ENCODE measurements at regions not wholly inside any gene's neighbourhood (a gene's known extent, or its start where the extent isn't known, plus 50 kb on each side); places are given as distances from the start of the nearest gene placed in this dataset.

DNA sequence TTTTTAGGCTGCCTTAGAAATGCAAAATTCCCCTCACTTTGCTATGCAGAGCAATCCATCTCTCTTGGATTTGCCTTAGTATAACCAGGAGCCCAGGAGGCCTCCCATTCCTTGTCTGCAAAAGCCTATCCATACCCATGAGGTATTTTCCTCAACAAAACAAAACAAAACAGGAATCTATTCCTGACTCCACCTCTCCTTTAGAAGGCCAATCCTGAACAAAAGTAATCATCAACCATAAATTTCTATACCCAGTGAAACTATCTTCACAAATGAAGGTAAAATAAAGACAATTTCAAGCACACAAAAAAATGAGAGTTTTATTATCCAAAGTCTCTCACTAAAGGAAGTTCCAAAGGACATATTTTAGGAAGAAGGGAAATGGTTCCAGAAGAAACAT is 365.7 kb downstream of the KCNRG start:
- Histone ChIP-seq H3K9me3 (no peaks in the 10 kb centered on the region), H3K27ac (no peak overlapping the region), H3K27me3 (no peaks in the 10 kb centered on the region), H3K36me3 (no peaks in the 10 kb centered on the region), H3K4me1 (no peaks in the 10 kb centered on the region), H3K4me3 (no peak overlapping the region)
- TF ChIP-seq, protein P1, sequence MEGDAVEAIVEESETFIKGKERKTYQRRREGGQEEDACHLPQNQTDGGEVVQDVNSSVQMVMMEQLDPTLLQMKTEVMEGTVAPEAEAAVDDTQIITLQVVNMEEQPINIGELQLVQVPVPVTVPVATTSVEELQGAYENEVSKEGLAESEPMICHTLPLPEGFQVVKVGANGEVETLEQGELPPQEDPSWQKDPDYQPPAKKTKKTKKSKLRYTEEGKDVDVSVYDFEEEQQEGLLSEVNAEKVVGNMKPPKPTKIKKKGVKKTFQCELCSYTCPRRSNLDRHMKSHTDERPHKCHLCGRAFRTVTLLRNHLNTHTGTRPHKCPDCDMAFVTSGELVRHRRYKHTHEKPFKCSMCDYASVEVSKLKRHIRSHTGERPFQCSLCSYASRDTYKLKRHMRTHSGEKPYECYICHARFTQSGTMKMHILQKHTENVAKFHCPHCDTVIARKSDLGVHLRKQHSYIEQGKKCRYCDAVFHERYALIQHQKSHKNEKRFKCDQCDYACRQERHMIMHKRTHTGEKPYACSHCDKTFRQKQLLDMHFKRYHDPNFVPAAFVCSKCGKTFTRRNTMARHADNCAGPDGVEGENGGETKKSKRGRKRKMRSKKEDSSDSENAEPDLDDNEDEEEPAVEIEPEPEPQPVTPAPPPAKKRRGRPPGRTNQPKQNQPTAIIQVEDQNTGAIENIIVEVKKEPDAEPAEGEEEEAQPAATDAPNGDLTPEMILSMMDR (IDR thresholded peaks at IDR 0.05), result no peak
- intact Hi-C loops (cut with DNase I), result no loop called here
- no peak for DNase-seq (ENCODE audit: low spot score in 2 of 2)

- Histone ChIP-seq H3K4me3 (no peak overlapping the region), H3K36me3 (no peaks in the 10 kb centered on the region), H3K9me3 (no peaks in the 10 kb centered on the region), H3K27me3 (no peaks in the 10 kb centered on the region), H3K4me1 (no peaks in the 10 kb centered on the region), H3K27ac (no peak overlapping the region)
- TF ChIP-seq, protein P1 (IDR thresholded peaks at IDR 0.05), result no peak
- DNase-seq (ENCODE audit: low spot score in 2 of 2), result no peak
- intact Hi-C loops (cut with DNase I), result no loop called here
These were observed 367.3 kb downstream of the KCNRG start for GRCh38 chr13:50382511-50382910.

GRCh38 chr13:50382951-50383350 is 367.7 kb downstream of the KCNRG start:
- Histone ChIP-seq H3K4me1 (no peaks in the 10 kb centered on the region), H3K27me3 (no peaks in the 10 kb centered on the region), H3K27ac (no peak overlapping the region), H3K4me3 (no peak overlapping the region), H3K9me3 (no peaks in the 10 kb centered on the region), H3K36me3 (no peaks in the 10 kb centered on the region)
- TF ChIP-seq, protein P1 (IDR thresholded peaks at IDR 0.05), result no peak
- intact Hi-C loops (cut with DNase I), result no loop called here
- DNase-seq (ENCODE audit: low spot score in 2 of 2), result no peak

DNA sequence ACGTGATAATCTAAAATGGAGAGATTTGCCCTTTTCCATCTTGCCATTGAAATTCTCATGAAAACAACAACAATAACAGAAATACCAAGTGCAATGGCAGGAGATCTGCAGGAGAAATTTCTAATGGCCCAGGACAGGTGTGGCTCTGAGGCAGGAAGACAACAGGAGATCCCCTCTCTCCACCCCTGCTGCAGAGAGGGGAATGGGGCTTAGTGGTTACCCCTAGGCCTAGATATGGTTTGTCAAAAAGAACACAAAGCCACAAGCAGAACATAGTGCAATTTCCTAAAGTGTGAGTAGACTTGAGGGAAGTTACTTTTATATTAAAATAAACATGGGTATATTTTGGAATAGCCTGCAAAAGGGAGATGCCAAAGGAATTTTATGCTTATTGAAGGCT is 369.5 kb downstream of the KCNRG start:
- Histone ChIP-seq H3K4me3 (no peak overlapping the region), H3K4me1 (no peaks in the 10 kb centered on the region), H3K36me3 (no peaks in the 10 kb centered on the region), H3K9me3 (no peaks in the 10 kb centered on the region), H3K27ac (no peak overlapping the region), H3K27me3 (no peaks in the 10 kb centered on the region)
- intact Hi-C loops (cut with DNase I), result no loop called here
- TF ChIP-seq, protein P1 (IDR thresholded peaks at IDR 0.05), result no peak
- no peak for DNase-seq (ENCODE audit: low spot score in 2 of 2)

- Histone ChIP-seq H3K4me3 (peak overlapping the region in 1 of 2 donors; percentile 44), H3K4me1 (no peaks in the 10 kb centered on the region), H3K27me3 (no peaks in the 10 kb centered on the region), H3K27ac (peak overlapping the region; percentile 55 to 59), H3K9me3 (no peaks in the 10 kb centered on the region), H3K36me3 (no peaks in the 10 kb centered on the region)
- intact Hi-C loops (cut with DNase I), result no loop called here
- TF ChIP-seq, protein P1 (IDR thresholded peaks at IDR 0.05), result no peak
- DNase-seq (ENCODE audit: low spot score in 2 of 2), result no peak
These were observed 371.4 kb downstream of the KCNRG start for GRCh38 chr13:50386541-50387050.

- intact Hi-C loops (cut with DNase I), result no loop called here
- TF ChIP-seq, protein P1 (IDR thresholded peaks at IDR 0.05), result peak in 1 of 3 experiments; percentile 15
- peak overlapping the region; percentile 55 to 59 for H3K27ac ChIP-seq
- no peaks in the 10 kb centered on the region for H3K9me3 ChIP-seq
- peak; percentile 26 to 65 for DNase-seq (ENCODE audit: low spot score in 2 of 2)
- H3K4me1 ChIP-seq, result no peaks in the 10 kb centered on the region
- H3K36me3 ChIP-seq, result no peaks in the 10 kb centered on the region
- H3K4me3 ChIP-seq, result peak overlapping the region in 1 of 2 donors; percentile 44
- H3K27me3 ChIP-seq, result no peaks in the 10 kb centered on the region
These were observed 371.9 kb downstream of the KCNRG start for GRCh38 chr13:50387051-50387581.
